ENCODE measurements at regions not wholly inside any gene's neighbourhood (a gene's known extent, or its start where the extent isn't known, plus 50 kb on each side); places are given as distances from the start of the nearest gene placed in this dataset.

GRCh38 chr1:238239343-238239742 lies 348.6 kb upstream of the ZP4 start:
- no peak for TF ChIP-seq CTCF (conservative IDR thresholded peaks at IDR 0.05)
- no peak for TF ChIP-seq ZFX (IDR thresholded peaks at IDR 0.05)
